ENCODE measurements at regions not wholly inside any gene's neighbourhood (a gene's known extent, or its start where the extent isn't known, plus 50 kb on each side); places are given as distances from the start of the nearest gene placed in this dataset.

DNA sequence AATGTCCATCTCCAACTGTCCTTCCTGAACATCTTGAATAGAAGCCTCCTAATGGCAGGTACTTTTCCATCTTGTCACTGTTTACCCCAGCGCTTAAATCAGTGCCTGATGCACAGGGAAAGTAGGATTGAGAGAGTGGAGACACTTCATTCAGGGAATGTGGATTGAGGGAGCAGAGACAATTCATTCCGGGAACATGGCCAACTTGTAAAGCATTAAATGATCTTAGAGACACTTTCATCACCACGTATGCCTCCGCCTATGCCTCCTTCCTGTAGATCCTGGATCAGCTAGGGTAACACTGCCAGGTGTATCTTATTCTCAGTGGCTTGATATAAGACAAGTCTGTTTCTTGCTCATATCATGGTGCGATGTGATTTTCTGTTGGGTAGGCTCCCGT, 67.6 kb upstream of the CSRP2 start:
- no peaks in the 10 kb centered on the region for H4K20me1 ChIP-seq (ENCODE audit: insufficient read depth)
- ATAC-seq = no peak
- H3K27ac ChIP-seq (ENCODE audit: low read depth, low read length) = no peak overlapping the region
- H3K9ac ChIP-seq (ENCODE audit: low read length) = no peak overlapping the region
- no peak for DNase-seq (ENCODE audit: low read depth, low spot score)
- RAD21 ChIA-PET (ENCODE audit: low non-redundant PET in 1 of 2, low total read pairs in 2 of 2, uncharacterized antibody in 2 of 2, unreplicated experiment in 2 of 2) = no interaction called here
- intact Hi-C loops (cut with micrococcal nuclease) = no loop called here
- BruUV-seq (replicated peaks) = no TSS peak
- no peaks in the 10 kb centered on the region for H3K79me2 ChIP-seq (ENCODE audit: insufficient read depth, low read length)
- no peak overlapping the region for H3K4me3 ChIP-seq (replicated peaks in 1 of 2; ENCODE audit: low read depth in 1 of 2, low read length in 2 of 2)
- no peak overlapping the region for H2AFZ ChIP-seq (ENCODE audit: low read depth, low read length, poor library complexity, severe bottlenecking)
- H3K4me1 ChIP-seq (ENCODE audit: control insufficient read depth in 1 of 2, insufficient read depth in 2 of 2, low read length in 2 of 2) = peaks cover 0 to 10% of the 10 kb centered on the region in 2 experiments; a peak in 1 of 4 replicates
- peak; percentile 49 for TF ChIP-seq TCF7L2 (IDR thresholded peaks at IDR 0.05; ENCODE audit: borderline replicate concordance, extremely low read depth, insufficient read depth, insufficient read length)
- TF ChIP-seq, protein P1, sequence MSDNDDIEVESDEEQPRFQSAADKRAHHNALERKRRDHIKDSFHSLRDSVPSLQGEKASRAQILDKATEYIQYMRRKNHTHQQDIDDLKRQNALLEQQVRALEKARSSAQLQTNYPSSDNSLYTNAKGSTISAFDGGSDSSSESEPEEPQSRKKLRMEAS (IDR thresholded peaks at IDR 0.05) = no peak
- CTCF ChIA-PET = no interaction called here
- H3K36me3 ChIP-seq (ENCODE audit: control insufficient read depth in 1 of 2, insufficient read depth in 2 of 2, low read length in 2 of 2) = no peaks in the 10 kb centered on the region
- no peaks in the 10 kb centered on the region for H3K27me3 ChIP-seq (ENCODE audit: insufficient read depth, low read length)
- POLR2A ChIA-PET = no interaction called here
- H3K4me2 ChIP-seq (ENCODE audit: low read length) = no peak overlapping the region
- H3K9me2 ChIP-seq (ENCODE audit: insufficient read depth) = no peaks in the 10 kb centered on the region
- H3K9me3 ChIP-seq (ENCODE audit: control insufficient read depth in 1 of 2, insufficient read depth in 1 of 2, low read depth in 1 of 2, low read length in 2 of 2) = no peaks in the 10 kb centered on the region

DNA sequence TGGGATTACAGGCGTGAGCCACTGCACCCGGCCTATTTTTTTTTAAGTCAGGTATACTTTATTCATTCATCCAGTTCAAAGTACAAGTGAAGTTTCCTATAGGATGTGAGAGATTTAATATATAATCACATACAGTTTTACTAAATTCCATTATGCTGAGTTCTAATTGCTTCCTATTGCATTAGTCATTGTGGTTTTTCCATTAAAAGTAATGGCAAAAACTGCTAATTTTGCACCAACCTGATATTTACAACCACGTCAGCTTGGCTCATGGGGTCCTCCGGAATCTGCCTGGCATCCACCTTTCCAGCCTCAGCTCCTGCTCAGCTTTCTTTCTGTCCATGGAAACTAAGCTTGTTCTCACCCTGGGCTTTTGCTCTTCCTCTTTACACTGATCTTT, 67.0 kb upstream of the CSRP2 start:
- POLR2A ChIA-PET = no interaction called here

More for the DNA sequence above, 67.0 kb upstream of the CSRP2 start:
- Histone ChIP-seq H3K27me3 (ENCODE audit: insufficient read depth, low read length) (no peaks in the 10 kb centered on the region), H3K9ac (ENCODE audit: low read length) (no peak overlapping the region), H3K27ac (ENCODE audit: low read depth, low read length) (no peak overlapping the region), H2AFZ (ENCODE audit: low read depth, low read length, poor library complexity, severe bottlenecking) (no peak overlapping the region), H3K36me3 (ENCODE audit: control insufficient read depth in 1 of 2, insufficient read depth in 2 of 2, low read length in 2 of 2) (no peaks in the 10 kb centered on the region), H3K4me3 (replicated peaks in 1 of 2; ENCODE audit: low read depth in 1 of 2, low read length in 2 of 2) (no peak overlapping the region), H3K4me1 (ENCODE audit: control insufficient read depth in 1 of 2, insufficient read depth in 2 of 2, low read length in 2 of 2) (peaks cover 0 to 10% of the 10 kb centered on the region in 2 experiments; a peak in 1 of 4 replicates), H3K9me3 (ENCODE audit: control insufficient read depth in 1 of 2, insufficient read depth in 1 of 2, low read depth in 1 of 2, low read length in 2 of 2) (no peaks in the 10 kb centered on the region), H4K20me1 (ENCODE audit: insufficient read depth) (no peaks in the 10 kb centered on the region), H3K4me2 (ENCODE audit: low read length) (no peak overlapping the region), H3K9me2 (ENCODE audit: insufficient read depth) (no peaks in the 10 kb centered on the region), H3K79me2 (ENCODE audit: insufficient read depth, low read length) (no peaks in the 10 kb centered on the region)
- ATAC-seq = no peak
- TF ChIP-seq JUND (IDR thresholded peaks at IDR 0.05) (no peak), ELF1 (IDR thresholded peaks at IDR 0.05; ENCODE audit: borderline replicate concordance, low read depth) (no peak), RAD21 (IDR thresholded peaks at IDR 0.05; ENCODE audit: low read depth) (no peak), SIN3A (IDR thresholded peaks at IDR 0.05; ENCODE audit: low read depth) (no peak), POLR2A (IDR thresholded peaks at IDR 0.05; ENCODE audit: borderline replicate concordance, extremely low read depth, insufficient read depth, insufficient read length) (no peak), EZH2phosphoT487 (IDR thresholded peaks at IDR 0.05; ENCODE audit: borderline replicate concordance) (no peak), ZNF274 (IDR thresholded peaks at IDR 0.05; ENCODE audit: low read depth, low read length) (no peak), SP1 (IDR thresholded peaks at IDR 0.05; ENCODE audit: low read depth) (no peak), CTCF (IDR thresholded peaks at IDR 0.05 in 2 of 3, conservative IDR thresholded peaks at IDR 0.05 in 1 of 3; ENCODE audit: borderline replicate concordance in 1 of 3, insufficient read depth in 1 of 3, low read depth in 2 of 3, low read length in 2 of 3) (no peak), ZFX (IDR thresholded peaks at IDR 0.05) (no peak), TCF7L2 (IDR thresholded peaks at IDR 0.05; ENCODE audit: borderline replicate concordance, extremely low read depth, insufficient read depth, insufficient read length) (no peak), POLR2AphosphoS5 (IDR thresholded peaks at IDR 0.05; ENCODE audit: low read depth, low read length) (no peak), FOSL1 (IDR thresholded peaks at IDR 0.05; ENCODE audit: low read depth) (no peak), YY1 (IDR thresholded peaks at IDR 0.05; ENCODE audit: extremely low read depth, insufficient replicate concordance, low read depth, low read length) (no peak)
- TF ChIP-seq, protein P2, sequence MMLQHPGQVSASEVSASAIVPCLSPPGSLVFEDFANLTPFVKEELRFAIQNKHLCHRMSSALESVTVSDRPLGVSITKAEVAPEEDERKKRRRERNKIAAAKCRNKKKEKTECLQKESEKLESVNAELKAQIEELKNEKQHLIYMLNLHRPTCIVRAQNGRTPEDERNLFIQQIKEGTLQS (IDR thresholded peaks at IDR 0.05) = no peak
- TF ChIP-seq, protein P3, sequence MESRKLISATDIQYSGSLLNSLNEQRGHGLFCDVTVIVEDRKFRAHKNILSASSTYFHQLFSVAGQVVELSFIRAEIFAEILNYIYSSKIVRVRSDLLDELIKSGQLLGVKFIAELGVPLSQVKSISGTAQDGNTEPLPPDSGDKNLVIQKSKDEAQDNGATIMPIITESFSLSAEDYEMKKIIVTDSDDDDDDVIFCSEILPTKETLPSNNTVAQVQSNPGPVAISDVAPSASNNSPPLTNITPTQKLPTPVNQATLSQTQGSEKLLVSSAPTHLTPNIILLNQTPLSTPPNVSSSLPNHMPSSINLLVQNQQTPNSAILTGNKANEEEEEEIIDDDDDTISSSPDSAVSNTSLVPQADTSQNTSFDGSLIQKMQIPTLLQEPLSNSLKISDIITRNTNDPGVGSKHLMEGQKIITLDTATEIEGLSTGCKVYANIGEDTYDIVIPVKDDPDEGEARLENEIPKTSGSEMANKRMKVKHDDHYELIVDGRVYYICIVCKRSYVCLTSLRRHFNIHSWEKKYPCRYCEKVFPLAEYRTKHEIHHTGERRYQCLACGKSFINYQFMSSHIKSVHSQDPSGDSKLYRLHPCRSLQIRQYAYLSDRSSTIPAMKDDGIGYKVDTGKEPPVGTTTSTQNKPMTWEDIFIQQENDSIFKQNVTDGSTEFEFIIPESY (IDR thresholded peaks at IDR 0.05; ENCODE audit: extremely low read depth, insufficient replicate concordance, low read length) = no peak
- CTCF ChIA-PET = no interaction called here
- no peak for DNase-seq (ENCODE audit: low read depth, low spot score)
- RAD21 ChIA-PET (ENCODE audit: low non-redundant PET in 1 of 2, low total read pairs in 2 of 2, uncharacterized antibody in 2 of 2, unreplicated experiment in 2 of 2) = no interaction called here
- intact Hi-C loops (cut with micrococcal nuclease) = no loop called here
- BruUV-seq (replicated peaks) = no TSS peak

All from HCT116 (cell line).